GM12801 (cell line): ENCODE measurements at regions not wholly inside any gene's neighbourhood (a gene's known extent, or its start where the extent isn't known, plus 50 kb on each side); places are given as distances from the start of the nearest gene placed in this dataset.

Source experiments
- CTCF ChIP-seq: IDR thresholded peaks from one replicate; pipeline ENCODE4 v1.5.1; 2011; ENCODE audit warnings: control low read depth; ENCODE audit not compliant: insufficient read length; ENCODE audit errors: extremely low read depth

- no peak for TF ChIP-seq CTCF
These were observed 1226.5 kb downstream of the GALC start for GRCh38 chr14:86766469-86766868.

GRCh38 chr14:86761611-86762010, 1231.4 kb downstream of the GALC start:
- TF ChIP-seq CTCF = no peak

- TF ChIP-seq CTCF = no peak
These were observed 1226.7 kb downstream of the FLRT2 start for GRCh38 chr14:86756521-86757190.

GRCh38 chr14:86739761-86740160, 1209.8 kb downstream of the FLRT2 start:
- TF ChIP-seq CTCF = no peak

- no peak for TF ChIP-seq CTCF
These were observed 1193.3 kb downstream of the FLRT2 start for GRCh38 chr14:86723254-86723624.

- TF ChIP-seq CTCF = no peak
These were observed 1192.8 kb downstream of the FLRT2 start for GRCh38 chr14:86722612-86723253.

GRCh38 chr14:86714575-86714974, 1184.6 kb downstream of the FLRT2 start:
- no peak for TF ChIP-seq CTCF
